HEK293T (cell line): ENCODE measurements at regions not wholly inside any gene's neighbourhood (a gene's known extent, or its start where the extent isn't known, plus 50 kb on each side); places are given as distances from the start of the nearest gene placed in this dataset.

ENCODE experiments used
- CTCF ChIA-PET: fragments of 350-600 bp; formaldehyde crosslinking; extraction: SDS; loops from one replicate; lab custom pipeline; 2021; ENCODE audit warnings: antibody characterized with exemption, inconsistent platforms; lab: Yijun Ruan, JAX
- POLR2A ChIA-PET: fragments of 350-600 bp; formaldehyde crosslinking; extraction: SDS; loops from one replicate; lab custom pipeline; 2020; ENCODE audit warnings: antibody characterized with exemption, inconsistent platforms; lab: Yijun Ruan, JAX
- DNase-seq: peaks from one replicate; pipeline ENCODE4 v3.0.0; 2012; ENCODE audit warnings: mixed read lengths; ENCODE audit errors: extremely low spot score
- ARNT ChIP-seq: fragments of 450-650 bp; IDR thresholded peaks from 2 replicates; pipeline ENCODE4 v1.6.1; 2017; ENCODE audit warnings: mild to moderate bottlenecking
- BHLHE40 ChIP-seq: fragments of 450-650 bp; IDR thresholded peaks from 2 replicates; pipeline ENCODE4 v1.6.1; 2016; ENCODE audit warnings: mild to moderate bottlenecking, moderate library complexity, borderline replicate concordance
- CTBP1 ChIP-seq: fragments of 450-650 bp; IDR thresholded peaks from 2 replicates; pipeline ENCODE4 v1.6.1; 2016; ENCODE audit warnings: borderline replicate concordance
- ELF4 ChIP-seq: fragments of 450-650 bp; IDR thresholded peaks from 2 replicates; pipeline ENCODE4 v1.6.1; 2017; ENCODE audit warnings: antibody characterized with exemption
- FOXA1 ChIP-seq: fragments of 450-650 bp; IDR thresholded peaks from 2 replicates; pipeline ENCODE4 v1.6.1; 2016; ENCODE audit warnings: mild to moderate bottlenecking
- FOXK2 ChIP-seq: fragments of 450-650 bp; IDR thresholded peaks from 2 replicates; pipeline ENCODE4 v1.6.1; 2016; ENCODE audit warnings: mild to moderate bottlenecking
- FOXM1 ChIP-seq: fragments of 450-650 bp; IDR thresholded peaks from 2 replicates; pipeline ENCODE4 v1.6.1; 2017; ENCODE audit warnings: mild to moderate bottlenecking, borderline replicate concordance
- HDGF ChIP-seq: fragments of 450-650 bp; IDR thresholded peaks from 2 replicates; pipeline ENCODE4 v1.6.1; 2017; ENCODE audit warnings: antibody characterized with exemption, borderline replicate concordance
- L3MBTL2 ChIP-seq: fragments of 450-650 bp; conservative IDR thresholded peaks from 2 replicates; pipeline ENCODE4 v1.6.1; 2016; ENCODE audit warnings: mild to moderate bottlenecking
- LEF1 ChIP-seq: fragments of 450-650 bp; IDR thresholded peaks from 2 replicates; pipeline ENCODE4 v1.6.1; 2017; ENCODE audit warnings: mild to moderate bottlenecking, borderline replicate concordance
- NFRKB ChIP-seq: fragments of 450-650 bp; IDR thresholded peaks from 2 replicates; pipeline ENCODE4 v1.6.1; 2016; ENCODE audit warnings: mild to moderate bottlenecking, moderate library complexity
- PKNOX1 ChIP-seq: fragments of 450-650 bp; IDR thresholded peaks from 2 replicates; pipeline ENCODE4 v1.6.1; 2016
- SP1 ChIP-seq: fragments of 450-650 bp; IDR thresholded peaks from 2 replicates; pipeline ENCODE4 v1.6.1; 2017
- SUZ12 ChIP-seq: fragments of 450-650 bp; IDR thresholded peaks from 2 replicates; pipeline ENCODE4 v1.6.1; 2016; ENCODE audit warnings: mild to moderate bottlenecking
- TARDBP ChIP-seq: fragments of 450-650 bp; IDR thresholded peaks from 2 replicates; pipeline ENCODE4 v1.6.1; 2016
- ZNF384 ChIP-seq: fragments of 450-650 bp; IDR thresholded peaks from 2 replicates; pipeline ENCODE4 v1.6.1; 2016

GRCh38 chr18:5064841-5065370 is 132.2 kb downstream of the AKAIN1 start:
- CTCF ChIA-PET = interaction anchor here (0.6 kb wide), 1 partner anchor 26 kb away, joined by 3 read pairs; no protein-coding TSS in a partner anchor

GRCh38 chr18:5061785-5062184 is 135.3 kb downstream of the AKAIN1 start:
- no peak for DNase-seq
- ChIA-PET POLR2A (no interaction called here), CTCF (no interaction called here)
- no peak for TF ChIP-seq SP1

More at GRCh38 chr18:5064841-5065370, 132.2 kb downstream of the AKAIN1 start:
- no peak for DNase-seq
- TF ChIP-seq HDGF (no peak), FOXK2 (no peak), PKNOX1 (no peak), ZNF384 (no peak), FOXA1 (no peak), L3MBTL2 (no peak), SUZ12 (no peak), CTBP1 (no peak), ELF4 (no peak)
- POLR2A ChIA-PET = no interaction called here

GRCh38 chr18:5060543-5060942 is 136.5 kb downstream of the AKAIN1 start:
- TF ChIP-seq SUZ12 = no peak
- no peak for TF ChIP-seq ELF4
- no peak for TF ChIP-seq ARNT
- no peak for TF ChIP-seq CTBP1
- TF ChIP-seq L3MBTL2 = no peak
- no peak for DNase-seq
- POLR2A ChIA-PET = no interaction called here
- CTCF ChIA-PET = no interaction called here

GRCh38 chr18:5059696-5060032 is 137.4 kb downstream of the AKAIN1 start:
- TF ChIP-seq HDGF (no peak), ZNF384 (peak; percentile 34; the same call in 1 of the 2 replicates), LEF1 (no peak)
- POLR2A ChIA-PET = no interaction called here
- DNase-seq = no peak
- CTCF ChIA-PET = no interaction called here

GRCh38 chr18:5058768-5059695 is 138.0 kb downstream of the AKAIN1 start:
- CTCF ChIA-PET = interaction anchor here (3.0 kb wide), 1 partner anchor 953 kb away, joined by 10 read pairs; no protein-coding TSS in a partner anchor
- POLR2A ChIA-PET = no interaction called here
- DNase-seq = no peak
- TF ChIP-seq ZNF384 = no peak
- TF ChIP-seq SP1 = no peak
- no peak for TF ChIP-seq FOXA1
- TF ChIP-seq TARDBP = no peak
- no peak for TF ChIP-seq LEF1
- no peak for TF ChIP-seq FOXM1
- no peak for TF ChIP-seq BHLHE40
- TF ChIP-seq ELF4 = no peak
- TF ChIP-seq CTBP1 = no peak
- TF ChIP-seq HDGF = no peak
- TF ChIP-seq L3MBTL2 = no peak
- TF ChIP-seq SUZ12 = no peak
- TF ChIP-seq ARNT = no peak

GRCh38 chr18:5057386-5058348 is 139.4 kb downstream of the AKAIN1 start:
- DNase-seq = peak; percentile 54
- ChIA-PET CTCF (interaction anchor here (0.7 to 3.0 kb wide), 2 partner anchors 522 to 951 kb away, joined by 3 to 10 read pairs; no protein-coding TSS in a partner anchor), POLR2A (no interaction called here)
- TF ChIP-seq NFRKB (no peak), ELF4 (no peak), FOXK2 (no peak), CTBP1 (no peak), BHLHE40 (no peak), FOXM1 (no peak), HDGF (no peak), FOXA1 (no peak), SUZ12 (no peak), ZNF384 (no peak), PKNOX1 (no peak), SP1 (no peak), L3MBTL2 (no peak), LEF1 (no peak), ARNT (no peak), TARDBP (no peak)
